ENCODE measurements at regions not wholly inside any gene's neighbourhood (a gene's known extent, or its start where the extent isn't known, plus 50 kb on each side); places are given as distances from the start of the nearest gene placed in this dataset.
"Not testable (repeated sequence)": the region's sequence is repeated elsewhere in the genome, so short reads cannot be mapped to it uniquely, and the experiment has no call there.

- not testable (repeated sequence) for TF ChIP-seq CTCF (IDR thresholded peaks at IDR 0.05 in 8 of 11, conservative IDR thresholded peaks at IDR 0.05 in 3 of 11); POLR2A (IDR thresholded peaks at IDR 0.05)
These were observed 281.4 kb downstream of the PDCD6IP start for GRCh38 chr3:34079849-34080248.

All from spleen (tissue), 7 donors.